Effector CD4-positive, alpha-beta T cell (primary cell): ENCODE measurements at regions not wholly inside any gene's neighbourhood (a gene's known extent, or its start where the extent isn't known, plus 50 kb on each side); places are given as distances from the start of the nearest gene placed in this dataset.

Experiments used
- DNase-seq: peaks from one replicate; pipeline ENCODE4 v3.0.0-alpha.2; 2020

DNA sequence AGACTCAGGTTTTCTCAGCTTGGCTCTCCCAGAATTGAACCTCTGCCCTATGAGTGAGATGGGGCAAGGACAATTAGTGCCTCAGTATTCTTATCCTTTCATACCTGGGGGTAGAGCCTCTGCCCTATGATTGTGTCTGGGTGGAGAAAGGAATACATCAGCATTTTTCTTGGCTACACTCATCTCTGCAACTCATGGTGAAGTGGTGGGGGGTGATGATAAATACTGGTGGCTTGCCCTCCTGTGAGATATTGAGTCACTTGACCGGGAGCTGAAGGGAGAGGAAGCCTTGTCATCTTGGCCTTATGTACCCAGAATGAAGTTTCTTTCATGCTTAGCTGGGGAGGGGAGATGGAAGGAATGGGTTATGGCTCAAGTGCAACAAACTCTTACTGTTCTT, 71.3 kb upstream of the ENOX2 start:
- no peak for DNase-seq

DNA sequence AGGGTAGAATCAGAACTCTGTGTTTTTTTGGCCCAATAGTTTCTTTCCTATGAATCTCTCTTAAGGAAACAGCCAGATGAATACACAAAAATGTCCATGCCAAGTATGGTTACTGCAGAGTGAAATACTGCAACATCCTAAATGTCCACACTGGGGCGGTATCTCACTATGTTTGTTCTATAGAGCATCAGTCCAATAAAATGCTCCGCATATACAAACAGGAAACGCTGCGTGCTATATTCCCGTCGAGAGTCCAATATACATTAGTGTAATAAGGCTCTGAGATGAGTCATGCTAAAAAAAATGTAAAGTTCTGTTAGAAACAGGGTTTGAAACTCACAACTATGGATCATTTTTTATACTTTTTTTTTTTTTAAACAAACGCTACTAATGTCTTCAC, 72.9 kb upstream of the ENOX2 start:
- peak; percentile 4 for DNase-seq

DNA sequence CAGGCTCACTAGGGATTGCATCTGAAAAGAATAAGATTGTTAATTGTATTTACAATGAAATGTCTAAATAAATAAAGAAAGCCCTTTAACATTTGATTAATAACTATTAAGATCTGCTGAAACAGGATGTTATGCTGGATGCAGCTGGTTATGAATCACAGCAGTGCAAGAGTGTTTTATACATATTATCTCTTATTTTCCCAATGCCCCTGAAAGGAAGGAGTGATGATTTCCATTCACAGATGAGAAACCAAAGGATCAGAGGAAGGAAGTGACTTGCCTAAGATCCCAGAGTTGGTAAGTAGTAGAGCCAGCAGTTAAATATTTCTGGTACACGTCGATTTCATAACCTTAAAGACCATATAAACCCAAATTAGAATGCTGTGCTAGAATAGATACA, 76.3 kb upstream of the ARHGAP36 start:
- no peak for DNase-seq

DNA sequence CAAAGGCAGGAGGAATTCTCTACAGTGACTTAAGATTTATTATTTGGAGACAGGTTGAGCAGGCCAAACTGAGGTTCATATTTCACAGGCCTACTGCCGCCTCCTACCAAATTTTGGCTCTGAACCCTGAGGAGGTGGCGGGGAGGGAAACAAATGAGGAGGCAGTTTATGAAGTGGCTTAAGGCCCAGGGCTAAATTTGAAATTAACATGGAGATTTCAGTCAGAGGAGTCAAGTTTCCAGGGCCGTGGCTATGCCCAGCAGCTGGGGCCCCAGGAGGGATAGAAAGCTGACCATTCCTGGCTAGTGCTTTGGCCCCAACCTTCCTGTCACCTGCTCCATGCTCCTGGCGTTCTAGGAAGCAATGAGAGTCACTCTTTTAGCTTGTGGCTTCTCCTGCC, 73.4 kb upstream of the ARHGAP36 start:
- DNase-seq, result no peak

DNA sequence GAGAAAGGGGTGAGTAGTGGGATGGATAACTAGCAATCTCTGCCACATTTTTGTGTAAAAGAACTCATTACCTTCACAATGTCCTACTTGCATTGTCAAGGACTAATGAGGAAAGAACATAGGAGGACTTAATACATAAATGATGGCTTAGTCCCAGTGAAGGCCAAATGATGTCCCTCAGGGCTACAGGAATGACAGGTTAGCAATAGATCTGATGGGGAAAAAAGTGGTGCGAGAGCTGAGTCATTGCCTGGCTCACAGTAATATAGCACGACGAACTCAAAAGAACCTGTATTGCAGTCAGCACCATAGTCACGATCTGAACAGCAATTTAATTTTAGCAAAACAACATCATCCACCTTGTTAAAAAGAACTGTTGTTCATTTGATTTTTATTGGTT, 70.9 kb upstream of the ARHGAP36 start:
- DNase-seq, result no peak

DNA sequence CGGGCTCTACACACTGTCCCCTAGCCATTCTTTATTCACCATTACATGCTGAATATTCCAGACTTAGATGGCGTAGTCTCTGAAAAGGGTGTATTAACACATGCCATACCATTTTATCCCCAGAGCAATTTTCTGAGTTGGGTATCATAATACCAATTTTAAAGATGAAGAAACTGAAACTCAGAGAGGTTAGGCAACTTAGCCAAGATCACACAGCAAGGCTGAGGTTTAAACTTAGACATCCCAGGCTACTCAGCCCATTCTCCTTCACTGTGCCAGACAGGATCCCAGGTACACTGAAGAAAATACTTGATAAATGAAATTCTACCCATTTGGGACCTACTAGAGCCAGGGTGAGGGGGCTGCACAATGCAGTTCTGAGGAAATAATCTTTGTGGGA, 67.4 kb upstream of the ARHGAP36 start:
- no peak for DNase-seq

DNA sequence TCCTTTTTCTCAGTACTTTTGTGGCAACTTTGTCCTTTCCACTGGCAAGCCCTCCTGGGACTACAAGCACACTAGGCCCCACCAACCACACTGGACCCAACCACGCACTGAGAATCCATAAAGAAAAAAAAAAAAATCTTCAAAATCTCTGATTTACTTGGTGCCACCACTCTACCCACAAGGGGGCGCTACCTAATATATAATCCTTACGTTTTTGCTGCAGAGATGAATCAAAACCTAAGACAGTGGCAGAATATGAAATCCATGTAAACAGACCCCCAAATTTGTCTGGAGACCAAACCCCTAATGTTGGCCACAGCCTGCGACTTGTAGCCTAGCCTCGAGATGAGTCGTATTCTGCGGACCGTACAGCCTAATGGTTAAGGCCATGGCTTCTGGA, 63.5 kb upstream of the ARHGAP36 start:
- DNase-seq, result no peak

DNA sequence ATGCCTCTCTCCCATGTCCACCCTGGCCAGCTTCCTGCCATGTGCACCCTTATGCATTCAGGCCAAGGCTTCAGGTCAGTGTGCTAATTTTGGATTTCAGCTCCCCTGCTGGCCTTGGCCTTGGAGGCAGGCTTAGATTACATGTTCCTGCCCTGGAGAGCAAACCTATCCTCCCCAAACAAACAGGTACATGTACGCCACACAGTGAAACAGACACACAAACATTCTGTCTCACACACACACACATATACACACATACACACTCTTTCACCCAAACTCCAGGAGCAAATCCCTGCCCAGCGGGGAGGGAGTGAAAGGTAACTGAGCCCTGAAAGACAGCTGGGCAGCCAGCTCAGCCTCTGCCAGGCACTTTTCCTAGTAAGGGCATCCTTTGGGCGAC, 62.7 kb upstream of the ARHGAP36 start:
- DNase-seq, result no peak

DNA sequence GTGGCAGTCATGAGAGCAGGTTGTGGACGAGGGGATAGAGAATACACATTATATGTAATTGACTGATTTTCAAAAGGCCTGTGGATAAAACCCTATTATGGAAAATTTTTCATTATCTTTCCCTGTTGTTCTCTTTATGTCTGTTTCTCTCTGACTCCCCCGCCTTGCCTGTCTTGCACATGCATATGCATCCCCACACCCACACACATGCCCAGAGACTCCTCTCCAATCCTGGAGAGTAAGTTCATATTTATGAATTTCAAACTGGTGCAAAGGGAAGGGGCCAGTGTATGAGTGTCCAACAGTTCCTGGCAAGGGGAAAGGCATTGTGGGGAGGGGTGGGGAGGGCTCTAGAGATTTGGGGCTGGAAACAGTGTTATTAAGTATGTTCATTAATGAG, 60.8 kb upstream of the ARHGAP36 start:
- DNase-seq, result no peak

DNA sequence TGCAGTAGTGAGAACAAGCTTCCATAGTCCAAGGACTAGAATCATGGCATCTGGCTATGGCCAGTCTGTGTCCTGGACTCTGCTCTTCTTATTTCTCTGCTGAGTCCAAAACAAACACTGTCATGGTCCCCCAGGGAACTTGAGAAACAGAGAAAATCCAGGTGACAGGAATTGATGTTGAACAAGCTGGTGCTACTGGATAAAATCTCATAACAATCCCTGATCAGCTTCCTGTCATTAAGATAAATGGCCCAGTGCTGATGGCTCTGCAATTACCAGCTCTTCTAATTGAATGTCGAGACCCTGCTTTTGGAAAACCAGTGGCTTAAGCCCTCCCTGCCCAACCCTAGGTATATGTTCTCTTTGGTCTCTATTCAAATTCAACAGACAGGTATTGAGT, 58.8 kb upstream of the ARHGAP36 start:
- DNase-seq, result no peak
